ENCODE measurements at regions not wholly inside any gene's neighbourhood (a gene's known extent, or its start where the extent isn't known, plus 50 kb on each side); places are given as distances from the start of the nearest gene placed in this dataset.

DNA sequence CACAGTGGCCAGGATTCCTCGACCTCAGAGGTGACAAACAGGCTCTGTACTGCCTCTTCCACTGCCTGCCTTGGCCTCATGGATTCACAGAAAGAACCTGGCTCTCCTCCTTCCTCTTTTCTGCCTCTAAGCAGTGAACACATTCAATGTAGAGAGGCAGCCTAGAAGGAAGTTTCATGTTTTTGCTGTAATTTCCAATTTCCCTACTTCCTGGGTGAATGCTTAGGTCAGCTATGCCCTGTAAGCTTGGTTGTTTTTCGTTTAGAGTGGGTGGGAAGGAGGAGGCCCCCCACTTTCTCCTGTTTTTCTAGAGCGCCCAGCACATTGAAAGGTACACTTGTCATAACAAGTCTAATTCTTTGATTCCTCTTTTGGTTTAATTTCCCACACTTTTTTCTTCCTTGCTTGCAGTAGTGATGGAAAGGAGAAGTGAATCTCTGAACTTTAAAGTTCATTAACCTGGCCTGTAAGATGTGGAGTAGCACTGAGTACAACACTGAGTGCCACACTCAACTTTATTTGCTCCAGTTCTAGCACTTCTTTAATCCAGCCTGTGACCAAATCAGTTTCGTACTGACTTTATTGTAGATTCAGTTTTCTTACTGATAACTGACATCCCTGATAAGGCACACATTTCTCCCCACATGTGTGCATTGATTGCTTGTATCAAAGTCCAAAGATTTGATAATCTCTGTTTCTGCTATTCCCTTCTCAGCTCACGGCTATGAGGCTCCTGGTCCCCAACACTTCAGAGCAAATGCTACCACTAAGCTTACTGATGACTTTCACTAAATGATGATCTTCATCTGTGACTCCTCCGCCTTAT lies 100.0 kb upstream of the MAN1A1 start:
- no peak overlapping the region for H3K27ac Mint-ChIP-seq (ENCODE audit: unreplicated experiment)
- no peak overlapping the region for H3K4me3 Mint-ChIP-seq (ENCODE audit: unreplicated experiment)
- H3K36me3 Mint-ChIP-seq (ENCODE audit: low read depth): no peaks in the 10 kb centered on the region
- peaks cover 8% of the 10 kb centered on the region for H3K27me3 Mint-ChIP-seq (ENCODE audit: low read depth)
- H3K9me3 Mint-ChIP-seq (ENCODE audit: low read depth): no peaks in the 10 kb centered on the region
- TF ChIP-seq, protein P1, sequence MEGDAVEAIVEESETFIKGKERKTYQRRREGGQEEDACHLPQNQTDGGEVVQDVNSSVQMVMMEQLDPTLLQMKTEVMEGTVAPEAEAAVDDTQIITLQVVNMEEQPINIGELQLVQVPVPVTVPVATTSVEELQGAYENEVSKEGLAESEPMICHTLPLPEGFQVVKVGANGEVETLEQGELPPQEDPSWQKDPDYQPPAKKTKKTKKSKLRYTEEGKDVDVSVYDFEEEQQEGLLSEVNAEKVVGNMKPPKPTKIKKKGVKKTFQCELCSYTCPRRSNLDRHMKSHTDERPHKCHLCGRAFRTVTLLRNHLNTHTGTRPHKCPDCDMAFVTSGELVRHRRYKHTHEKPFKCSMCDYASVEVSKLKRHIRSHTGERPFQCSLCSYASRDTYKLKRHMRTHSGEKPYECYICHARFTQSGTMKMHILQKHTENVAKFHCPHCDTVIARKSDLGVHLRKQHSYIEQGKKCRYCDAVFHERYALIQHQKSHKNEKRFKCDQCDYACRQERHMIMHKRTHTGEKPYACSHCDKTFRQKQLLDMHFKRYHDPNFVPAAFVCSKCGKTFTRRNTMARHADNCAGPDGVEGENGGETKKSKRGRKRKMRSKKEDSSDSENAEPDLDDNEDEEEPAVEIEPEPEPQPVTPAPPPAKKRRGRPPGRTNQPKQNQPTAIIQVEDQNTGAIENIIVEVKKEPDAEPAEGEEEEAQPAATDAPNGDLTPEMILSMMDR (IDR thresholded peaks at IDR 0.05): no peak
- H3K4me1 Mint-ChIP-seq (ENCODE audit: low read depth): peaks cover 32% of the 10 kb centered on the region
- DNase-seq (ENCODE audit: low spot score): no peak

DNA sequence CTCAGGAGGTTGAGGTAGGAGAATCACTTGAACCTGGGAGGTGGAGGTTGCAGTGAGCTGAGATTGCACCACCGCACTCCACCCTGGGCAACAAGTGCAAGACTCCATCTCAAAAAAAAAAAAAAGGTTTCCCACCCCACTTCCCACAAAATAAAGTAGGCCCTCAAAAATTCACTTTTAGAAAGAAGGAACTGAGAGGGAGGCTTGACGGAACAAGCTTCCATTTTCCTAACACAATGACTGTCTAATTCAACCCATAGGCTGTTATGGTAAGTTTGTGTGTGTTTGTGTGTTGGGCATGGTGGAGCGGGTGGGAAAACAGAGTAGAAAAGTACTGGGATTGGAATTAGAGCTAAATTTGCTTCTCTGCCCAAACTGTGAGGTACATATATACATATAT lies 98.4 kb upstream of the MAN1A1 start:
- Mint-ChIP-seq H3K9me3 (ENCODE audit: low read depth) (no peaks in the 10 kb centered on the region), H3K27ac (ENCODE audit: unreplicated experiment) (no peak overlapping the region), H3K4me1 (ENCODE audit: low read depth) (peaks cover 21% of the 10 kb centered on the region), H3K27me3 (ENCODE audit: low read depth) (peaks cover 5% of the 10 kb centered on the region), H3K4me3 (ENCODE audit: unreplicated experiment) (no peak overlapping the region), H3K36me3 (ENCODE audit: low read depth) (peaks cover 1% of the 10 kb centered on the region)
- DNase-seq (ENCODE audit: low spot score): no peak
- TF ChIP-seq, protein P1 (IDR thresholded peaks at IDR 0.05): no peak

DNA sequence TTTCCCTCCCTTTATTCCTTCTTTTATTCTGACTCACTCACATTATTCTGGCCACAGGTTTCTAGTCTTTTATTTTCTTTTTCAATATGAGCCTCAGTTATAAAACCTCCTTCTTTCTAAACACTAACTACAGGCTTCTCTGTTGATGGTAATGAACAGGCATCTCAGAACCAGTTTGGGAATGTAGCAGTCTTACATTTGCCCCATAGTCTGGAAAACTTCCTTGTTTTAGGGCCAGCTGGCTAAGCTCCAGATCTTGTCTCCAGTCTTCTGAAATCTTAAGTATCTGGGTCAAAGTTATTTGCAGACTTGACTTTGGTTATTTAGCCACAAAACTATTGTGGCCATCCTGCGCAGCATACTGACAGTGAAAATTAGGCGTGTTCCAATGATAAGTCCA lies 97.0 kb upstream of the MAN1A1 start:
- Mint-ChIP-seq H3K27me3 (ENCODE audit: low read depth) (peaks cover 5% of the 10 kb centered on the region), H3K27ac (ENCODE audit: unreplicated experiment) (peak overlapping the region; percentile 68), H3K4me3 (ENCODE audit: unreplicated experiment) (no peak overlapping the region), H3K4me1 (ENCODE audit: low read depth) (peaks cover 21% of the 10 kb centered on the region), H3K9me3 (ENCODE audit: low read depth) (no peaks in the 10 kb centered on the region), H3K36me3 (ENCODE audit: low read depth) (peaks cover 1% of the 10 kb centered on the region)
- DNase-seq (ENCODE audit: low spot score): no peak
- TF ChIP-seq, protein P1 (IDR thresholded peaks at IDR 0.05): no peak

DNA sequence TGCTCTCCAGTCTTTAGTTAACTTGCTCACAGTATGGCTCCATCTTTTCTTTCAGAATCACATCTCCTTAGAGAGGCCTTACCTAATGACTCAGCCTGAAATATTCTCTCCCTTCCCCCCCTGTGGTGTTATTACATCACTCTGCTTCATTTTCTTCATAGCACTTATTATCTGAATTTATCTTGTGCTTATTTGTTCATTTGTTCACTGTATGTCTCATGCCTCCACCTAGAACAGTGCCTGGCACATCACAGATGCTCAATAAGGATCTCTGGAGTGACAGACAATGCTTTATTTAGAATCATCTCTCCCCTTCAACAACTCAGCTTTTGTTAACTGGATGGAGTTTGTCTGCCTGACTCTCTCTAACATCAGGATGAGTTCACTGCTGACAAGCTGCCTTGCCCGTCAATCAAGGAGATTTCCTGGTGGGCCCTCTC lies 96.6 kb upstream of the MAN1A1 start:
- Mint-ChIP-seq H3K9me3 (ENCODE audit: low read depth) (no peaks in the 10 kb centered on the region), H3K27ac (ENCODE audit: unreplicated experiment) (peak overlapping the region; percentile 68), H3K4me1 (ENCODE audit: low read depth) (peaks cover 21% of the 10 kb centered on the region), H3K4me3 (ENCODE audit: unreplicated experiment) (no peak overlapping the region), H3K27me3 (ENCODE audit: low read depth) (peaks cover 5% of the 10 kb centered on the region), H3K36me3 (ENCODE audit: low read depth) (peaks cover 1% of the 10 kb centered on the region)
- DNase-seq (ENCODE audit: low spot score): no peak
- TF ChIP-seq, protein P1 (IDR thresholded peaks at IDR 0.05): no peak

DNA sequence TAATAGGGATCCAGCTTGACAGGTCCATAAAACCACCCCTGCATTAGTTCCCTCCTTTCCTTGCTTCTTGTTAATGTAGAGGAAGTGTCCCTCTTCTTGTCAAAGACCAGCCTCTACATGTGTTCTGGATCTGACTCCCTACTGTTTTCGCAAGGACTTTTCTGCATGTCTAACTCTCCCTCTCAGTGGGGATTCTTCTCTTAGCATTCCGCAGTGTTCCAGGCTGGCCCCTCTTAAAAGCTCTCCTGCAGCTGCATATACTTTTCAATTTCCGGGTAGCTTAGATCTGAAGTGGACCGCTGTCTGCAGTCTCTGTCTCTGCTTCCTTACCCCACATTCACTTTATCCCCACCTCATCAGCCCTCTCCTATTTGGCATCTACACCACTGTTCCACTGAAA lies 96.1 kb upstream of the MAN1A1 start:
- H3K9me3 Mint-ChIP-seq (ENCODE audit: low read depth): no peaks in the 10 kb centered on the region
- peaks cover 1% of the 10 kb centered on the region for H3K36me3 Mint-ChIP-seq (ENCODE audit: low read depth)
- H3K27me3 Mint-ChIP-seq (ENCODE audit: low read depth): peaks cover 3% of the 10 kb centered on the region
- H3K27ac Mint-ChIP-seq (ENCODE audit: unreplicated experiment): peak overlapping the region; percentile 68
- TF ChIP-seq, protein P1 (IDR thresholded peaks at IDR 0.05): no peak
- peaks cover 21% of the 10 kb centered on the region for H3K4me1 Mint-ChIP-seq (ENCODE audit: low read depth)
- no peak overlapping the region for H3K4me3 Mint-ChIP-seq (ENCODE audit: unreplicated experiment)
- DNase-seq (ENCODE audit: low spot score): no peak

Measured in chondrocyte (in vitro differentiated cells).